SK-N-SH (cell line): ENCODE measurements at regions not wholly inside any gene's neighbourhood (a gene's known extent, or its start where the extent isn't known, plus 50 kb on each side); places are given as distances from the start of the nearest gene placed in this dataset.

Source experiments
- EP300 ChIP-seq, 2 experiments: IDR thresholded peaks; 2 replicates each; pipeline versions ENCODE4 v1.4.0 to v1.6.1; 2012; ENCODE audit warnings: borderline replicate concordance in 1 of 2, low read depth in 1 of 2, low read length in 1 of 2
- EZH2phosphoT487 ChIP-seq: fragments of 200-600 bp; sonication (generic); IDR thresholded peaks from 2 replicates; pipeline ENCODE4 v1.6.1; 2017; ENCODE audit warnings: low read depth, mixed run types, mild to moderate bottlenecking, antibody characterized with exemption, moderate library complexity, borderline replicate concordance
- GATA2 ChIP-seq: sonication (generic); formaldehyde crosslinking; IDR thresholded peaks from 2 replicates; pipeline ENCODE4 v1.5.0; 2020; ENCODE audit warnings: mild to moderate bottlenecking, missing genetic modification reagents
- JUND ChIP-seq: IDR thresholded peaks from 2 replicates; pipeline ENCODE4 v1.4.0; 2012
- MEF2A ChIP-seq: IDR thresholded peaks from 2 replicates; pipeline ENCODE4 v1.4.0; 2012; ENCODE audit warnings: low read depth, borderline replicate concordance
- POLR2AphosphoS5 ChIP-seq: IDR thresholded peaks from 2 replicates; pipeline ENCODE4 v1.6.1; 2012; ENCODE audit warnings: low read depth, low read length
- RAD21 ChIP-seq: IDR thresholded peaks from 2 replicates; pipeline ENCODE4 v1.6.1; 2012; ENCODE audit warnings: mild to moderate bottlenecking, low read length
- TF ChIP-seq, protein P1 (sequence below): fragments of 200-600 bp; sonication (generic); IDR thresholded peaks from 2 replicates; pipeline ENCODE4 v1.6.1; 2017; ENCODE audit warnings: antibody characterized with exemption, mild to moderate bottlenecking, moderate library complexity

DNA sequence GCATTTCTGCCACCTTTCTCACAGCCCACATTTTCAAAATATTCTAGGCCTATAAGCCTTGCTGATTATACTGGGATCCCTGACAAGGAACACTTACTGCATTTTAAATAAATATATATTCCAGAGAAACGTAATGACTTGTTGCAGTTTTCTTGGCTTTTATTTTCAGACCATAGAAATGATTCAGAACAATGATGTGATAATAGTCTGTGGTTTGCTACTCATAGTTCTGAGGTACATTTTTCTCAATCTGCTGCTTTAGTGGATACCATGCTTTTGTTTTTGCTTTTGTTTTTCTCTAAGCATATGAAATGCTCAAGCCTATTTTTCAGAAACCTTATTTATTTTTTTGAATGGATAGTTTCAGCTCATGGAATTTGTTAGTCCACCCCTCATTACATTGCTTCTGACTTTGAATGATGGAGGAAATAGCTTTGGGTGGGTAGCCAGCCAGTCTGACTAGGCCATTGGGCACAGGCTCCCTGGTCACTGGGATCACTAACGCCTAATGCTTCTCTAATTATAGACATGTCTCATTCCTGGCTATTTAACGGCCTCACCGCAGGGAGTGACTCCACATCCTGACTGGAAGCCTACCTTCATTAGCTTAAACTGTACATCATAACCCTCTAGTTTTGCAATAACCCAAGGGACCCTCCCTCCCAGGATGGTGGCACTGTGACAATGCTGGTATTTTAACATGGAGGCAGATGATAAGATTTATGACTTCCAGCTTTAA, 66.1 kb downstream of the MBL2 start:
- TF ChIP-seq, protein P1, sequence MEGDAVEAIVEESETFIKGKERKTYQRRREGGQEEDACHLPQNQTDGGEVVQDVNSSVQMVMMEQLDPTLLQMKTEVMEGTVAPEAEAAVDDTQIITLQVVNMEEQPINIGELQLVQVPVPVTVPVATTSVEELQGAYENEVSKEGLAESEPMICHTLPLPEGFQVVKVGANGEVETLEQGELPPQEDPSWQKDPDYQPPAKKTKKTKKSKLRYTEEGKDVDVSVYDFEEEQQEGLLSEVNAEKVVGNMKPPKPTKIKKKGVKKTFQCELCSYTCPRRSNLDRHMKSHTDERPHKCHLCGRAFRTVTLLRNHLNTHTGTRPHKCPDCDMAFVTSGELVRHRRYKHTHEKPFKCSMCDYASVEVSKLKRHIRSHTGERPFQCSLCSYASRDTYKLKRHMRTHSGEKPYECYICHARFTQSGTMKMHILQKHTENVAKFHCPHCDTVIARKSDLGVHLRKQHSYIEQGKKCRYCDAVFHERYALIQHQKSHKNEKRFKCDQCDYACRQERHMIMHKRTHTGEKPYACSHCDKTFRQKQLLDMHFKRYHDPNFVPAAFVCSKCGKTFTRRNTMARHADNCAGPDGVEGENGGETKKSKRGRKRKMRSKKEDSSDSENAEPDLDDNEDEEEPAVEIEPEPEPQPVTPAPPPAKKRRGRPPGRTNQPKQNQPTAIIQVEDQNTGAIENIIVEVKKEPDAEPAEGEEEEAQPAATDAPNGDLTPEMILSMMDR = no peak
- TF ChIP-seq MEF2A (no peak), EP300 (IDR thresholded peaks at IDR 0.05; ENCODE audit: borderline replicate concordance in 1 of 2, low read depth in 1 of 2, low read length in 1 of 2) (no peak), GATA2 (CRISPR knock-in tag) (no peak), POLR2AphosphoS5 (no peak), RAD21 (no peak), EZH2phosphoT487 (no peak), JUND (no peak)
